Vagina (tissue), 2 donors: ENCODE measurements at regions not wholly inside any gene's neighbourhood (a gene's known extent, or its start where the extent isn't known, plus 50 kb on each side); places are given as distances from the start of the nearest gene placed in this dataset.

Source experiments
- DNase-seq, 2 donors: peaks; one replicate each; pipeline ENCODE4 v3.0.0-alpha.2; 2017; ENCODE audit errors: extremely low spot score in 2 of 2
- H3K27ac ChIP-seq: fragments of 200-600 bp; sonication (generic); one replicate; pipeline ENCODE4 v1.5.1; 2019
- H3K27me3 ChIP-seq: fragments of 200-600 bp; sonication (generic); one replicate; pipeline ENCODE4 v1.5.1; 2019
- H3K36me3 ChIP-seq, 2 donors: fragments of 200-600 bp; sonication (generic); one replicate each; pipeline ENCODE4 v1.5.1; 2017 to 2019
- H3K4me1 ChIP-seq: fragments of 200-600 bp; sonication (generic); one replicate; pipeline ENCODE4 v1.5.1; 2019
- H3K4me3 ChIP-seq, 2 donors: fragments of 200-600 bp; sonication (generic); 1 replicate in 1 of 2; 2 replicates in 1 of 2; pipeline ENCODE4 v1.5.1; 2016 to 2019
- H3K9me3 ChIP-seq: fragments of 200-600 bp; sonication (generic); one replicate; pipeline ENCODE4 v1.5.1; 2019
- POLR2A ChIP-seq, 2 donors: fragments of 450-650 bp; IDR thresholded peaks; one replicate each; pipeline ENCODE4 v1.6.1; 2017; ENCODE audit warnings: antibody characterized with exemption in 2 of 2, mild to moderate bottlenecking in 2 of 2, moderate library complexity in 2 of 2
- POLR2AphosphoS5 ChIP-seq, 2 donors: sonication (generic); formaldehyde crosslinking; IDR thresholded peaks; one replicate each; pipeline ENCODE4 v1.9.0; 2017; ENCODE audit warnings: antibody characterized with exemption in 2 of 2, mild to moderate bottlenecking in 2 of 2, low read depth in 1 of 2; ENCODE audit not compliant: insufficient read depth in 1 of 2
- intact Hi-C: fragments of 100-400 bp; cut with DNase I; formaldehyde crosslinking; loops from one replicate; pipeline ENCODE4 v1.15.1; 2023
- TF ChIP-seq, protein P1 (sequence below), 3 experiments: fragments of 450-650 bp in 2 of 3; fragments of 200-600 bp in 1 of 3; sonication (generic) in 1 of 3; IDR thresholded peaks; one replicate each; pipeline ENCODE4 v1.5.1; 2017 to 2019; ENCODE audit warnings: antibody characterized with exemption in 3 of 3, mild to moderate bottlenecking in 2 of 3, moderate library complexity in 2 of 3

DNA sequence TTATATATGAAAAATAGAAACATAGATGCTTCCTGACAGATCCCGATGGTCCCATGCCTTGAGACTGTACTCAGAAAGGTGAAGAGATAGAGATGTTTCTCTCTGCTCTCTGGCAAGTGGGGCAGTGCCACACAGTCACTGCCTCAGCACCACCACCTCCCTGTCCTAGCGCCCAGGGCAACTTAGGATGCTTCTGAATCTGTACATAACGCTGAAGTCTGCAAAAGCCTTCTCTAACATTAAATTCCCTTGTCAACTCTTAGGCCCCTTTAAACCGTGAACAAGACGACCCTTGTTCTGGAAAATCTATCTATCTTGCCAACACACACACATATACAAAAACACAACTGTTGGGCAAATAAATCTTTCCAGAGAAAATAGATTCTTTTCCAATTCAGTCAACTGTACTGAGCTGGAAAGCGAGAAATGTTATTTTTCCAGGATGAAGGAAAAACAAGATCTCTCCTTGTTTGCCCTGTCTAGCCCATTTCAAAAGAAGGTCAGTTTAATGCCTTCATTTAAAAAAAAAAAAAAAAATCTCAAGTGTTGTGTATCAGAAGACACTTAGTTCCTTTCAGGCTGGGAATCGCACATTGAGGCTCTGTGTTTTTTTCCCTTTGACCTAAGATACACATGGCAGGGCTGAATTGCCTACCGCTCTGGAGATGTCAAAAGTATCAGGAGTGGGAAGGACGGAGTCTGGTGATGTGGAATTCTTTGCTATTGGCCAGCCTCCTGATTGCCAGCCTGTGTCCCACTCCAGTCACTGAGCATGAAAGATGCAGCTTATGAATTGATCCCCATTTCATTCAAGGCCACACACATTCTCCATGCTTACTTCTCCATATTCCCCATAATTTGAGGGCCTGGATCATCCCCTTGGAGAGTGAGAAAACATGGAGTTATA is 241.4 kb downstream of the LACC1 start:
- Histone ChIP-seq H3K4me1 (no peaks in the 10 kb centered on the region), H3K4me3 (no peak overlapping the region), H3K27ac (no peak overlapping the region), H3K36me3 (no peaks in the 10 kb centered on the region), H3K27me3 (no peaks in the 10 kb centered on the region), H3K9me3 (no peaks in the 10 kb centered on the region)
- no peak for DNase-seq
- intact Hi-C loops = no loop called here
- TF ChIP-seq, protein P1, sequence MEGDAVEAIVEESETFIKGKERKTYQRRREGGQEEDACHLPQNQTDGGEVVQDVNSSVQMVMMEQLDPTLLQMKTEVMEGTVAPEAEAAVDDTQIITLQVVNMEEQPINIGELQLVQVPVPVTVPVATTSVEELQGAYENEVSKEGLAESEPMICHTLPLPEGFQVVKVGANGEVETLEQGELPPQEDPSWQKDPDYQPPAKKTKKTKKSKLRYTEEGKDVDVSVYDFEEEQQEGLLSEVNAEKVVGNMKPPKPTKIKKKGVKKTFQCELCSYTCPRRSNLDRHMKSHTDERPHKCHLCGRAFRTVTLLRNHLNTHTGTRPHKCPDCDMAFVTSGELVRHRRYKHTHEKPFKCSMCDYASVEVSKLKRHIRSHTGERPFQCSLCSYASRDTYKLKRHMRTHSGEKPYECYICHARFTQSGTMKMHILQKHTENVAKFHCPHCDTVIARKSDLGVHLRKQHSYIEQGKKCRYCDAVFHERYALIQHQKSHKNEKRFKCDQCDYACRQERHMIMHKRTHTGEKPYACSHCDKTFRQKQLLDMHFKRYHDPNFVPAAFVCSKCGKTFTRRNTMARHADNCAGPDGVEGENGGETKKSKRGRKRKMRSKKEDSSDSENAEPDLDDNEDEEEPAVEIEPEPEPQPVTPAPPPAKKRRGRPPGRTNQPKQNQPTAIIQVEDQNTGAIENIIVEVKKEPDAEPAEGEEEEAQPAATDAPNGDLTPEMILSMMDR (IDR thresholded peaks at IDR 0.05) = no peak
- TF ChIP-seq POLR2A (IDR thresholded peaks at IDR 0.05) (no peak), POLR2AphosphoS5 (IDR thresholded peaks at IDR 0.05; ENCODE audit: insufficient read depth in 1 of 2, low read depth in 1 of 2) (no peak)

DNA sequence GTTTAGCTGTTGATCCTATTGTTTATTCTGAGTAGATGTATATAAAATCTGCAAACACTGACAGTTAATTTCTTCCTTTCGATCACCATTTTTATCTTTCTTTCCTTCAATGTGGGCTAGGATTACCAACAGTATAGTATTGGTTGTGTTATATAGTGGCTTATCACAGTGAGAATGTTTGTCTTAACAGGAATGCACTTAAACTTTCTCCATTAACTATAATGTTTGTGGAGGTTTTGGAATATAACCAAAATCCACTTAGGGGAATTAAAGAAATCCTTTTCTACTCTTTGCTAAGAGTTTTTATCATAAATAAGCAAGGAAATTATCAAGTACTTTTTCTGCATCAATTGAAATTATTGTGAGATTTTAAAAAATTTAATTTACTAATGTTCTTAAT is 244.6 kb downstream of the LACC1 start:
- intact Hi-C loops = no loop called here
- H3K9me3 ChIP-seq = no peaks in the 10 kb centered on the region
- H3K4me3 ChIP-seq = no peak overlapping the region
- no peak for DNase-seq
- no peaks in the 10 kb centered on the region for H3K27me3 ChIP-seq
- TF ChIP-seq, protein P1 (IDR thresholded peaks at IDR 0.05) = no peak
- no peak for TF ChIP-seq POLR2A (IDR thresholded peaks at IDR 0.05)
- no peak overlapping the region for H3K27ac ChIP-seq
- H3K4me1 ChIP-seq = no peaks in the 10 kb centered on the region
- H3K36me3 ChIP-seq = no peaks in the 10 kb centered on the region

DNA sequence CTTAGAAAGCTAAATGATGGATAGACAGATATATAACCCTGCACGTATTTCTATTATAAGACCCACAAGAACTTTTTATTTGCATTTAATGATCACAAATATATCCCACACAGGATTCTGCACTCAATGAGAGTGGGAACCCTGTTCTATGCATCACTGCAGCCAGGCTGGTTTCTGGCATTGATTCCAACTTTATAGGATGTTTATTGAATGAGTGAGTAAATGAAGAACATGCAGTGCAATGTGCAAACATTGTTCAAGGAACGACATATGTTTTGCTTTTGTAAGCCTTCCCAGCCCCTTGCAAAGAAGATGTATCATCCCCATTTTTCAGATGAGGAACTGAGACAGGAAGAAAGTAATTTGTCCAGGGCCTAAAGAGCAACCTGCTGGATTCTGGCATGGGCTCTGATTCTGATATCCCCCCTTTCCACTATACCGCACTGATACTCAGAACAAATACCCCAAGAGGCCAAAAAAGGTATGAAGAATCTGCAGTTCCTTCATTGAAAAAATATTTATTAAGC is 246.3 kb downstream of the LACC1 start:
- no peaks in the 10 kb centered on the region for H3K36me3 ChIP-seq
- DNase-seq = no peak
- no peak overlapping the region for H3K4me3 ChIP-seq
- intact Hi-C loops = no loop called here
- H3K27ac ChIP-seq = no peak overlapping the region
- no peak for TF ChIP-seq POLR2AphosphoS5 (IDR thresholded peaks at IDR 0.05; ENCODE audit: insufficient read depth in 1 of 2, low read depth in 1 of 2)
- no peak for TF ChIP-seq POLR2A (IDR thresholded peaks at IDR 0.05)
- TF ChIP-seq, protein P1 (IDR thresholded peaks at IDR 0.05) = no peak
- no peaks in the 10 kb centered on the region for H3K4me1 ChIP-seq
- no peaks in the 10 kb centered on the region for H3K27me3 ChIP-seq
- no peaks in the 10 kb centered on the region for H3K9me3 ChIP-seq

DNA sequence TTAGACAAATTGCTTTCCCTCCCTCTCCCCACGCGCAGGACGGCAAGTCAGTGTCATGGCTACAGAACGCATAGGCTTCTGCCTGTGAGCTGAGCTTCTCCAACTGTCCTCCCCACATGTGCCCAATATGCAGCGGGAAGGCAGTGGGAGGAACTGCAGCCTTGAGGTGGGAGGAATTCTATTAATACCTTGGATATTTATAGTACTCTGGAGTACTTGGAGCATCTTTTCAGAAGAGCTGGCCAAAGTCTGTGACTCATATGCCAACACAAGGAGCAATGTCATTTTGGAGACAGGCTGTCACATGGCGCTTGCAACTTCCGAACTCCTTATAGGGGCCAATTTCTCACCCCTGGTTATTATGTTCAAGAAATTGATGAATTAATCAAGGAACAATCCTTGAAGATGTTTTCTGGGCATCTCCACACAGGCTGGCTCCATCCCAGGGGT is 245.0 kb upstream of the SERP2 start:
- no peak for DNase-seq
- intact Hi-C loops = no loop called here
- TF ChIP-seq POLR2A (IDR thresholded peaks at IDR 0.05) (no peak), POLR2AphosphoS5 (IDR thresholded peaks at IDR 0.05; ENCODE audit: insufficient read depth in 1 of 2, low read depth in 1 of 2) (peak in 1 of 2 donors; percentile 10)

DNA sequence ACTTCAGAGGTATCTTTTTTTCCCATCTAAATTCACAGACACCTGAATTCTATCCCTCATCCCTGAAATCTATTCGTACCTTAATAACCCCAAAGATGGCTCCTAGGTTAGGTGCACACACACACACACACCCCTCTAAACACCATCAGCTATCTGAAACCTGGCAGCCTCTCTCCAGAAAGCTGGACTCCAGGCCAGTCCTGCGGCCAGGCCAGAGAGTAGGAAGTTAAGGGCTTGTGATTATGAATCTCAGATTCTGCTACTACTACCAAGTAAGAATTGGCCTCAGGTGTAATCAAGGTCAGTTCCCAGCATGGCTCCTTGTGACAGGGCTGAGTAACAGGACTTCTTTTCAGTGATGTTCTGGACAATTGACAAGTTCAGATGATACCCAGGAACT is 244.2 kb upstream of the SERP2 start:
- intact Hi-C loops = no loop called here
- no peak overlapping the region for H3K4me3 ChIP-seq
- no peak for DNase-seq
- H3K27me3 ChIP-seq = no peaks in the 10 kb centered on the region
- H3K4me1 ChIP-seq = no peaks in the 10 kb centered on the region
- H3K9me3 ChIP-seq = no peaks in the 10 kb centered on the region
- TF ChIP-seq, protein P1 (IDR thresholded peaks at IDR 0.05) = no peak
- TF ChIP-seq POLR2A (IDR thresholded peaks at IDR 0.05) = no peak
- no peak for TF ChIP-seq POLR2AphosphoS5 (IDR thresholded peaks at IDR 0.05; ENCODE audit: insufficient read depth in 1 of 2, low read depth in 1 of 2)
- no peak overlapping the region for H3K27ac ChIP-seq
- H3K36me3 ChIP-seq = no peaks in the 10 kb centered on the region

More for the DNA sequence above, 245.0 kb upstream of the SERP2 start:
- Histone ChIP-seq H3K4me3 (no peak overlapping the region), H3K4me1 (no peaks in the 10 kb centered on the region), H3K36me3 (no peaks in the 10 kb centered on the region), H3K9me3 (no peaks in the 10 kb centered on the region), H3K27ac (no peak overlapping the region), H3K27me3 (no peaks in the 10 kb centered on the region)
